GM21737 (cell line): ENCODE measurements at regions not wholly inside any gene's neighbourhood (a gene's known extent, or its start where the extent isn't known, plus 50 kb on each side); places are given as distances from the start of the nearest gene placed in this dataset.
"Not testable (repeated sequence)": the region's sequence is repeated elsewhere in the genome, so short reads cannot be mapped to it uniquely, and the experiment has no call there.

Experiments
- ATAC-seq: cut with Tn5 transposase; IDR thresholded peaks from one replicate; pipeline ENCODE4 v1.9.1; 2021; ENCODE audit warnings: mild to moderate bottlenecking, moderate library complexity; ENCODE audit not compliant: unreplicated experiment

- no peak for ATAC-seq
Measured at GRCh38 chr1:218494449-218494852, 149.3 kb downstream of the TGFB2 start.

DNA sequence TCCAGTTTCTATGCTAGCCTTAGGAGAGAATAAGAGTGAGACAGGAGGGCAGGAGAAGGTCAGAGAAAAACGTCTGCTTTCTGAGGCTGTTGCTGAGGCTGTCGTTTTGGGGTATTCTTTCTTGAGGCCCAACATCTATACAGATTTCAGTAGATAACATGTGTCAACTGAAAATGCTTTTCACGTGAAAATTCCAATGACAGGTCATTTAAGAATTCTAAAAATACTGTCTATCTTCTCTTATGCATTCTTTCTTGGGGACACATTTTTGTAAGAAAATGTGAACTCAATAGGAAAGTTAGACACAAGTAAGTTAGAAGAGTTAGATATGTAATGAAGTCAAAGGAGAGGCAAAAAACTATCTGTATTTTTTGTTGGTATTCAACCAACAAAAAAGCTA, 150.8 kb downstream of the TGFB2 start:
- ATAC-seq, result no peak

GRCh38 chr1:218496561-218496960, 151.4 kb downstream of the TGFB2 start:
- ATAC-seq, result no peak

DNA sequence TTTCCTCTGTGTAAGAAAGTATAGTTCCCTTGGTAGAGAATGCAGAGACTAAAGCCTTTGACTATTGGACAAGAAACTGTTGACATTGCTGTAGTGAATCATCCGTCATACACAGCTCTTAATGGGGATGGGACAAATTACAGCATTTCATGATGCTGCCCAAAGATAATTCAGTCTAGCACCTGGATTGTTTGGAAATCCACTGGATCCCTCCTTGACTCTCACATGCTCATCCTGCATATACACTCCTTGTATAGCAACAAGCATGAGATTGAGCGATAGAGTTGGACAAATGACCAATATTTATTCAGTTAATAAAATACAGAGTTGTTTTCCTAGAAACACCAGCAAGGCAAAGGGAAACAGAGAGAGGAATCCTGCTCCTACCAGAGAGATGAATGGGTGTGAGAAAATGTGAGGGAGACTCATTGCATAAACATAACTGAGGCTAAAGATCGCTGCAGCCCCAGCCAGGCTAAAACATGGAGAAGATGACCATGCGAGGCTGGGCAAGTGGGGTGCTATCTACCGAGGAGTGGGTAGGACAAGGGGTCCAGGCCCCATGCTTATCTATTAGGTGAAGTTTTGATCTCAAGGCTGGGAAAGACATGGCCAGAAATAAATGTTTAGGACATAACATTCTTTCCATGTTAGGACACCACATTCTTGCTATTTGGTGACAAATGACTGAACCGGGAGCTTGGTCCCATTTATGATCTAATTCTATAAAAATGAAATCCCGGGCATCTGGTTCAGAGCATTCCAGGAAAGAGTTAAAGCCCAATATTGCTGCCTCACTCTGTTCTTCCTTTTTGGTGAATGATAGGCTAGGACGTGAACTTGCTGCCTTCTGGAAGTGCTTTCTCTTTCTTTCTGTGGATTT, 153.2 kb downstream of the TGFB2 start:
- no peak for ATAC-seq

- ATAC-seq, result no peak
Measured at GRCh38 chr1:218499011-218499691, 154.0 kb downstream of the TGFB2 start.

DNA sequence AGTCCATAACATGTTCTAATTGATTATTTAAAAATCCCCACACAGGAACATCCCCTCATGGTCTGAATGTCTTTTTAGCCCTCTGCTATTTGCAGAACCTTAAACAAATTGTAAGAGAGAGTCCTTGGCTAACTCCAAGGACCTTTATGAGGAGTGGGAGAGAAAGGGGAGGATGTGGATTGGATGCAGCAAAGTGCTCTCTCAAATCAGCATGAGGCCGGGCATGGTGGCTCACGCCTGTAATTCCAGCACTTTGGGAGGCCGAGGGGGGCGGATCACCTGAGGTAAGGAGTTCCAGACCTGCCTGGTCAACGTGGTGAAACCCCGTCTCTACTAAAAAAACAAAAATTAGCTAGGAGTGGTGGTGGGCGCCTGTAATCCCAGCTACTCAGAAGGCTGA, 154.8 kb downstream of the TGFB2 start:
- no peak for ATAC-seq

DNA sequence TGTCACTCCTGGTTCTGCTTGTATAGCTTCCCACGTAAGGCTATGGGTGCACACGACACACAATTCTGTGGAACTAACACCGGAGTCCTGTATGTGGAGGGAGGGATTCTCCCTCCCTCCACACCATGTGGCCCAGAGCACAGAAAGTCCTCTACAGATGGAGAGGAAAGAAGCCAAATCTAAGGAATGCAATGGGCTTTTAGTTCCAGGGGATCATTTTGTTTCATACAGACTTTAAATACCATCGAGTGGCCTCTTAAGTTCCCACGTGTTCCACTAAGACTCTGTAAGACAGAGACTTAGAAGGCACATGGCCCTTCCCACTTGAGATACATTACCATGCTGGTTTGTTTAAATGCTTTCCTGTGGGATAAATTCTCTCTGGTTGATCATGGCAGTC, 156.0 kb downstream of the TGFB2 start:
- no peak for ATAC-seq

DNA sequence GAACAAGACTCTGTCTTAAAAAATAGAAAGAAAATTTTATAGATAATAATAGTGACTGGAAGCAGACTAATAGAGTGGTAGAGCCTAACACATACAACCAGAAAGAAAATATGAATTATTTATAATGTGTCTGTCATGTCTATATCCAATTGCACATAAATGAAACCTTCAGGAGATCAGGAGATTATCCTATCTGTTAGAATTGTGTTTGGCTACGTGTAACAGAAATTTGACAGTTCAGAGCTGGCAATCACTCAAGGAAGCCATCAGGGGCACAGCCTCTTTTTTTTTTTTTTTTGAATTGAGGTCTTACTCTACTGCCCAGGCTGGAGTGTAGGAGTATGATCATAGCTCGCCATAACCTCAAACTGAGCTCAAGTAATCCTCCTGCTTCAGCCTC, 157.2 kb downstream of the TGFB2 start:
- no peak for ATAC-seq

DNA sequence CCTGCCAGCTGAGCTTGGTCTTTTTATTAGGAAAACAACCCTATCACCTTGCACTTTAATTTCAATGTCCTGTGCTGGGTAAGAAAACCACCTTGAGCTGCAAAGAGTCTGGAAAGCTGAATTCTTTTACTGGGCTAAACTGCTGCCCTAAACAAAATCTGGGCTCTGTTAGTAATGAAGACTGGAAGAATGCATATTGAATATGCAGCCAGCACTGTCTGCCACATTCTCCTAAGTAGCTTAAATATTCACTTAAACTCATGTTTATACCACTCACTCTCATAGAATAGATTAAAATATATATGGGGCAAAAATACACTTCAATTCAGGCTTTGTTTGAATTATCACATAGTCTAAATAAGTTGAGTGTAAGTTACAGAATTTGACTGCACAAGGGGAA, 158.0 kb downstream of the TGFB2 start:
- ATAC-seq, result no peak

GRCh38 chr1:218507355-218508002, 162.3 kb downstream of the TGFB2 start:
- no peak for ATAC-seq

GRCh38 chr1:218510153-218510772, 165.1 kb downstream of the TGFB2 start:
- ATAC-seq, result no peak

GRCh38 chr1:218513328-218513727, 168.2 kb downstream of the TGFB2 start:
- ATAC-seq, result no peak

- no peak for ATAC-seq
Measured at GRCh38 chr1:218514689-218515088, 169.6 kb downstream of the TGFB2 start.

- no peak for ATAC-seq
Measured at GRCh38 chr1:218516526-218516925, 171.4 kb downstream of the TGFB2 start.

DNA sequence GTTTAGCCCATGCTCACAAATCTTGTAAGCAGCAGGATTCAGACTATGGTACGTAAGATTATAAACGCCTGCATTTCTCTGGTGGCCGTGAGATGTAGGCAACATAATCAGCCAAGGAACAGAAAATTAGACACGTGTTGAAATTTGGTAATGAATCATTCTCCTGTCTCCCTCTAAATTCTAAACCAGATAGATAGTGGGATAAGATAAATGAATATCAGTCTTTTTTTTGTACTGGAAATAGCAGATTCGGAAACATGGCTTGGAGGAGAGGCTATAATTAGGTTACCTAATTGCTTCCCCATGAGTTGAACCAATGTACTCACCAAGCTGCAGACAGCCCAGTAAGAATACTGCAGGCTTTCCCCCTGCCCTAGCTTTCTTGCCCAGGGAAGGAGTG, 172.3 kb downstream of the TGFB2 start:
- ATAC-seq, result no peak

DNA sequence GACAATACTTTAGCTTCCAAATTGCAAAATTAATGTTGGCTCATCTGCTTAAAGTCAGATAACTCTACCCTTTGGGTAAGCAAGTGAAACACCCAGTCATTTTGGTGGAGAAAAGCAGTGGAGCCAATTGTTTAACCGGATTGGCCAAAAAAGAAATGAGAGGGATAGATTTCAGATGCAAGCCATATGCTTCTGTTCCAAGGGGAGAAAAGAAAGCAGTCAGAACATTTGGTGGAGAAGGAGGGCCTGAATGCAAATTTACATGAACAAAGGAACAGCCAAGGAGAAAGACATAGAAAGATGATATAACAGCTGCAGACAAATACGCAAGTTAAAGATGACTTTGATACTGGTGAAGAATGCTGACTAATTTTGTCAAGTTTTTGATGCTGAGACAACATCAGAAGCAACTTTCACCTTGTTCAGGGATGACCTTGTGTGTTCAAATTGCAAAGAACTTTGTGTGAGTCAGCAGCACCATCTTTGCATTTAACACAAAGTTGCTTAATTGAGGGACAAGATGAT, 173.1 kb downstream of the TGFB2 start:
- ATAC-seq, result no peak

GRCh38 chr1:218520646-218521045, 175.5 kb downstream of the TGFB2 start:
- not testable (repeated sequence) for ATAC-seq

- peak; percentile 59 for ATAC-seq
Measured at GRCh38 chr1:218521414-218522169, 176.5 kb downstream of the TGFB2 start.

- ATAC-seq, result no peak
Measured at GRCh38 chr1:218524526-218524925, 179.4 kb downstream of the TGFB2 start.

- ATAC-seq, result no peak
Measured at GRCh38 chr1:218525031-218525430, 179.9 kb downstream of the TGFB2 start.
